ENCODE measurements at regions not wholly inside any gene's neighbourhood (a gene's known extent, or its start where the extent isn't known, plus 50 kb on each side); places are given as distances from the start of the nearest gene placed in this dataset.

DNA sequence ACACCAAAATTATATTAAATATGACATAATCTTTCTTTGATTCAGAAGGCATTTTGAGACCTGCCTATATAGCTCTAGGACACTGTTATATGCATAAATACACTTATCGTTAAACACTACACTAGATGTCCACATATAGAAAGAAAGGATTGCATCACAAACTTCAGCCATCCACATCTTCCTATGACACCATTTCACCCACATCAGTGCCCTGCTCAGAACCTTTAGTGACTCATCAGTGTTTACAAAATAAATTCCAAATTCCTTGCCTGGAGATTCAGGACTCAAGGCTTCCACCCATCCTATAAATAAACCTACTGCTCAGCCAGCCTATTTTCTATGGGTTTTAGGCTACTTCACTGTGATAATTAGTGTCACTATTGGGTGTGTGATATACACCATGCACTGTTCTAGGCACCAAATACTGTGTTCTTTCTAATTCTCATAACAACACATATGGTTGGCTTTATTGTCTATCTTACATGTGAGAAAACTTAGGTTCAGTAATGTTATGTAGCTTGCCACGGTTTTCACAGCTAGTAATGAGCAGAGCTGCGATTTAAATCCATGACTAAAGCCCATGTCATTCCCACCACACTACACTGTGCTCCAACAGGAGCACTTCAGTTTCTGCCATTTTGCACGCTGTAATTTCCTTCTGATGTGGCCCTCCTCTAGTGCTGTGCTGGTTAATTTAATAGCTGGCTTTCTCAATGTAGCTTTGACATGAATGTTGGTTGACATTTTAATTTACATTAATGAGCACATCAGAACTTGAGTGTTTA is 103.3 kb downstream of the SREK1 start:
- no peak for TF ChIP-seq EZH2phosphoT487 (IDR thresholded peaks at IDR 0.05; ENCODE audit: borderline replicate concordance)
- TF ChIP-seq, protein P1, sequence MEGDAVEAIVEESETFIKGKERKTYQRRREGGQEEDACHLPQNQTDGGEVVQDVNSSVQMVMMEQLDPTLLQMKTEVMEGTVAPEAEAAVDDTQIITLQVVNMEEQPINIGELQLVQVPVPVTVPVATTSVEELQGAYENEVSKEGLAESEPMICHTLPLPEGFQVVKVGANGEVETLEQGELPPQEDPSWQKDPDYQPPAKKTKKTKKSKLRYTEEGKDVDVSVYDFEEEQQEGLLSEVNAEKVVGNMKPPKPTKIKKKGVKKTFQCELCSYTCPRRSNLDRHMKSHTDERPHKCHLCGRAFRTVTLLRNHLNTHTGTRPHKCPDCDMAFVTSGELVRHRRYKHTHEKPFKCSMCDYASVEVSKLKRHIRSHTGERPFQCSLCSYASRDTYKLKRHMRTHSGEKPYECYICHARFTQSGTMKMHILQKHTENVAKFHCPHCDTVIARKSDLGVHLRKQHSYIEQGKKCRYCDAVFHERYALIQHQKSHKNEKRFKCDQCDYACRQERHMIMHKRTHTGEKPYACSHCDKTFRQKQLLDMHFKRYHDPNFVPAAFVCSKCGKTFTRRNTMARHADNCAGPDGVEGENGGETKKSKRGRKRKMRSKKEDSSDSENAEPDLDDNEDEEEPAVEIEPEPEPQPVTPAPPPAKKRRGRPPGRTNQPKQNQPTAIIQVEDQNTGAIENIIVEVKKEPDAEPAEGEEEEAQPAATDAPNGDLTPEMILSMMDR (conservative IDR thresholded peaks at IDR 0.05; ENCODE audit: low read length), result no peak
- Histone ChIP-seq H3K27me3 (ENCODE audit: insufficient read depth, low read length, poor library complexity, severe bottlenecking) (no peaks in the 10 kb centered on the region), H2AFZ (ENCODE audit: low read length) (no peak overlapping the region), H3K36me3 (ENCODE audit: insufficient read depth, low read length) (no peaks in the 10 kb centered on the region), H3K4me1 (ENCODE audit: insufficient read depth, low read length, poor library complexity, severe bottlenecking) (no peaks in the 10 kb centered on the region), H3F3A (ENCODE audit: low read depth) (no peaks in the 10 kb centered on the region), H3K79me2 (ENCODE audit: insufficient read depth, low read length) (no peaks in the 10 kb centered on the region), H4K20me1 (ENCODE audit: insufficient read depth, low read length, poor library complexity, severe bottlenecking) (no peaks in the 10 kb centered on the region), H3K9me2 (replicated peaks; ENCODE audit: low read depth, low read length) (no peaks in the 10 kb centered on the region), H3K4me2 (ENCODE audit: low read depth, low read length, poor library complexity, severe bottlenecking) (no peak overlapping the region), H3K9ac (ENCODE audit: low read depth, low read length, poor library complexity, severe bottlenecking) (no peak overlapping the region), H3K9me3 (ENCODE audit: insufficient read depth, low read depth, low read length) (no peaks in the 10 kb centered on the region), H3K4me3 (ENCODE audit: low read length, poor library complexity, severe bottlenecking) (no peak overlapping the region)

DNA sequence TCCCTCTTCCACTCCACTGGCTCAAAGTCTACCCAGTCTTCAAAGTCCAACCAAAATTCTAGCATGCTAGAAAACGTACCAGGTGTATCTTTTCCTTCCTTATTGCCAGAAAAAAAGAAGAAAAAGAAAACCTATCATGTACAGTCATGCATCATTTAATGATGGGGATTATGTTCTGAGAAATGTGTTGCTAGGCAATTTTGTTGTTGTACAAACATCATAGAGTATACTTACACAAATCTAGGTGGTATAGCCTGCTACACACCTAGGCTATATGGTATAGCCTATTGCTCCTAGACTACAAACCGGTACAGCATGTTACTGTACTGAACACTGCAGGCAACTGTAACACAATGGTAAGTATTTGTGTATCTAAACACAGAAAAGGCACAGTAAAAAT is 104.8 kb downstream of the SREK1 start:
- Histone ChIP-seq H3K9me3 (ENCODE audit: insufficient read depth, low read depth, low read length) (no peaks in the 10 kb centered on the region), H4K20me1 (ENCODE audit: insufficient read depth, low read length, poor library complexity, severe bottlenecking) (no peaks in the 10 kb centered on the region), H3K4me2 (ENCODE audit: low read depth, low read length, poor library complexity, severe bottlenecking) (no peak overlapping the region), H3F3A (ENCODE audit: low read depth) (no peaks in the 10 kb centered on the region), H3K9ac (ENCODE audit: low read depth, low read length, poor library complexity, severe bottlenecking) (no peak overlapping the region), H3K79me2 (ENCODE audit: insufficient read depth, low read length) (no peaks in the 10 kb centered on the region), H3K27me3 (ENCODE audit: insufficient read depth, low read length, poor library complexity, severe bottlenecking) (no peaks in the 10 kb centered on the region), H3K9me2 (replicated peaks; ENCODE audit: low read depth, low read length) (no peaks in the 10 kb centered on the region), H3K36me3 (ENCODE audit: insufficient read depth, low read length) (no peaks in the 10 kb centered on the region), H3K4me3 (ENCODE audit: low read length, poor library complexity, severe bottlenecking) (no peak overlapping the region), H2AFZ (ENCODE audit: low read length) (no peak overlapping the region), H3K4me1 (ENCODE audit: insufficient read depth, low read length, poor library complexity, severe bottlenecking) (no peaks in the 10 kb centered on the region)
- no peak for TF ChIP-seq EZH2phosphoT487 (IDR thresholded peaks at IDR 0.05; ENCODE audit: borderline replicate concordance)
- TF ChIP-seq, protein P1 (conservative IDR thresholded peaks at IDR 0.05; ENCODE audit: low read length), result no peak

DNA sequence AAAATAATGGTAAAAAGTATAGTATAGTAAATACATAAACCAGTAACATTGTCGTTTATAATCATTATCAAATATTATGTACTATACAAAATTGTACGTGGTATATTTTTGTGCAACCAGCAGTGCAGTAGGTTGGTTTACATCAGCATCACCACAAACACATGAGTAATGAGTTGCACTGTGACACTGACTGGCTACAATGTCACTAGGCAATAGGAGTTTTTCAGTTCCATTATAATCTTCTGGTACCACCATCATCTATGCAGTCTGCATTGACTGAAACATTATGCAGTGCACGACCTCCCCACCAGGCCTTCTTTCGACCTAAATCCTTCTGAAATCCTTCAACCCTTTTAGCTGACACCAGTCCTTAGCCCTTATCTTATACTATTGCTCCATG is 105.8 kb downstream of the SREK1 start:
- TF ChIP-seq EZH2phosphoT487 (IDR thresholded peaks at IDR 0.05; ENCODE audit: borderline replicate concordance), result no peak
- TF ChIP-seq, protein P1 (conservative IDR thresholded peaks at IDR 0.05; ENCODE audit: low read length), result no peak
- no peaks in the 10 kb centered on the region for H3K9me2 ChIP-seq (replicated peaks; ENCODE audit: low read depth, low read length)
- no peaks in the 10 kb centered on the region for H3K79me2 ChIP-seq (ENCODE audit: insufficient read depth, low read length)

More for the DNA sequence above, 105.8 kb downstream of the SREK1 start:
- Histone ChIP-seq H3F3A (ENCODE audit: low read depth) (no peaks in the 10 kb centered on the region), H3K9ac (ENCODE audit: low read depth, low read length, poor library complexity, severe bottlenecking) (no peak overlapping the region), H3K4me2 (ENCODE audit: low read depth, low read length, poor library complexity, severe bottlenecking) (no peak overlapping the region), H3K4me3 (ENCODE audit: low read length, poor library complexity, severe bottlenecking) (no peak overlapping the region), H3K4me1 (ENCODE audit: insufficient read depth, low read length, poor library complexity, severe bottlenecking) (no peaks in the 10 kb centered on the region), H3K36me3 (ENCODE audit: insufficient read depth, low read length) (no peaks in the 10 kb centered on the region), H3K9me3 (ENCODE audit: insufficient read depth, low read depth, low read length) (no peaks in the 10 kb centered on the region), H4K20me1 (ENCODE audit: insufficient read depth, low read length, poor library complexity, severe bottlenecking) (no peaks in the 10 kb centered on the region), H2AFZ (ENCODE audit: low read length) (no peak overlapping the region), H3K27me3 (ENCODE audit: insufficient read depth, low read length, poor library complexity, severe bottlenecking) (no peaks in the 10 kb centered on the region)
